MCF 10A (cell line): ENCODE measurements at regions not wholly inside any gene's neighbourhood (a gene's known extent, or its start where the extent isn't known, plus 50 kb on each side); places are given as distances from the start of the nearest gene placed in this dataset.

Experiments used
- BruUV-seq: library from RNA; stranded (reverse); fragments of 400-500 nt; replicated peaks from 2 replicates; lab custom pipeline; 2021; lab: Mats Ljungman, UMichigan
- CTCF ChIA-PET: fragments of 300-600 bp; sonication (Branson Sonifier 250); formaldehyde crosslinking; extraction: SDS; loops from one replicate; lab custom pipeline; 2021; ENCODE audit warnings: antibody characterized with exemption, inconsistent platforms; lab: Yijun Ruan, JAX
- POLR2A ChIA-PET: fragments of 300-600, 350-650 bp; sonication (Branson Sonifier 250); formaldehyde crosslinking; extraction: SDS; loops from one replicate; lab custom pipeline; 2020; ENCODE audit warnings: antibody characterized with exemption, inconsistent platforms; lab: Yijun Ruan, JAX
- DNase-seq: peaks from one replicate; pipeline ENCODE4 v3.0.0-alpha.2; 2018; ENCODE audit not compliant: unreplicated experiment
- H3K27ac Mint-ChIP-seq: one replicate; pipeline ENCODE4 v1.8.0; 2022; ENCODE audit warnings: mild to moderate bottlenecking, low read depth, mixed read lengths; ENCODE audit not compliant: unreplicated experiment
- H3K27me3 Mint-ChIP-seq: one replicate; pipeline ENCODE4 v1.8.0; 2022; ENCODE audit warnings: mixed read lengths; ENCODE audit not compliant: insufficient read depth, unreplicated experiment
- H3K36me3 Mint-ChIP-seq: one replicate; pipeline ENCODE4 v1.8.0; 2022; ENCODE audit warnings: mild to moderate bottlenecking, moderate library complexity, mixed read lengths; ENCODE audit not compliant: insufficient read depth, unreplicated experiment
- H3K4me1 Mint-ChIP-seq: one replicate; pipeline ENCODE4 v1.8.0; 2022; ENCODE audit warnings: mixed read lengths; ENCODE audit not compliant: insufficient read depth, unreplicated experiment
- H3K4me3 Mint-ChIP-seq: one replicate; pipeline ENCODE4 v1.8.0; 2022; ENCODE audit warnings: mild to moderate bottlenecking, moderate library complexity, mixed read lengths; ENCODE audit not compliant: unreplicated experiment
- H3K9me3 Mint-ChIP-seq: one replicate; pipeline ENCODE4 v1.8.0; 2022; ENCODE audit warnings: mixed read lengths; ENCODE audit not compliant: unreplicated experiment
- CTCF ChIP-seq: fragments of 200-600 bp; IDR thresholded peaks from one replicate; pipeline ENCODE4 v1.8.0; 2022; ENCODE audit warnings: antibody characterized with exemption, mild to moderate bottlenecking; ENCODE audit not compliant: unreplicated experiment
- intact Hi-C: fragments of 100-400 bp; cut with micrococcal nuclease; formaldehyde crosslinking; loops from 2 replicates; pipeline ENCODE4 v1.14.1; 2022

- Mint-ChIP-seq H3K4me1 (no peaks in the 10 kb centered on the region), H3K4me3 (no peak overlapping the region), H3K9me3 (no peaks in the 10 kb centered on the region), H3K27me3 (no peaks in the 10 kb centered on the region), H3K36me3 (no peaks in the 10 kb centered on the region), H3K27ac (no peak overlapping the region)
- intact Hi-C loops = no loop called here
- BruUV-seq = no TSS peak
- POLR2A ChIA-PET = no interaction called here
- TF ChIP-seq CTCF = no peak
- no peak for DNase-seq
- CTCF ChIA-PET = interaction anchor here (0.5 to 0.7 kb wide), 2 partner anchors 9 to 1703 kb away, joined by 3 read pairs; no protein-coding TSS in a partner anchor
These were observed 140.1 kb upstream of the TMEM108 start for GRCh38 chr3:132898141-132898540.

- no peak for TF ChIP-seq CTCF
- POLR2A ChIA-PET = interaction anchor here (0.6 kb wide), 1 partner anchor 269 kb away, joined by 3 read pairs; no protein-coding TSS in a partner anchor
- no TSS peak for BruUV-seq
- Mint-ChIP-seq H3K4me1 (no peaks in the 10 kb centered on the region), H3K9me3 (no peaks in the 10 kb centered on the region), H3K27me3 (no peaks in the 10 kb centered on the region), H3K36me3 (no peaks in the 10 kb centered on the region), H3K27ac (no peak overlapping the region), H3K4me3 (no peak overlapping the region)
- no peak for DNase-seq
- intact Hi-C loops = no loop called here
- CTCF ChIA-PET = interaction anchor here (0.7 kb wide), 1 partner anchor 209 kb away, joined by 3 read pairs; no protein-coding TSS in a partner anchor
These were observed 145.2 kb upstream of the TMEM108 start for GRCh38 chr3:132892956-132893355.

GRCh38 chr3:132881756-132882409, 156.3 kb upstream of the TMEM108 start:
- Mint-ChIP-seq H3K36me3 (no peaks in the 10 kb centered on the region), H3K4me1 (no peaks in the 10 kb centered on the region), H3K27me3 (peaks cover 11% of the 10 kb centered on the region), H3K4me3 (no peak overlapping the region), H3K9me3 (no peaks in the 10 kb centered on the region), H3K27ac (no peak overlapping the region)
- TF ChIP-seq CTCF = no peak
- ChIA-PET CTCF (no interaction called here), POLR2A (no interaction called here)
- no peak for DNase-seq
- intact Hi-C loops = no loop called here
- BruUV-seq = no TSS peak

- no peaks in the 10 kb centered on the region for H3K9me3 Mint-ChIP-seq
- intact Hi-C loops = no loop called here
- TF ChIP-seq CTCF = no peak
- peaks cover 20% of the 10 kb centered on the region for H3K27me3 Mint-ChIP-seq
- H3K36me3 Mint-ChIP-seq = no peaks in the 10 kb centered on the region
- BruUV-seq = no TSS peak
- POLR2A ChIA-PET = no interaction called here
- H3K4me1 Mint-ChIP-seq = no peaks in the 10 kb centered on the region
- H3K27ac Mint-ChIP-seq = no peak overlapping the region
- no peak overlapping the region for H3K4me3 Mint-ChIP-seq
- DNase-seq = no peak
- CTCF ChIA-PET = no interaction called here
These were observed 157.2 kb upstream of the TMEM108 start for GRCh38 chr3:132880986-132881385.
